Left colon (tissue), 2 donors: ENCODE measurements at regions not wholly inside any gene's neighbourhood (a gene's known extent, or its start where the extent isn't known, plus 50 kb on each side); places are given as distances from the start of the nearest gene placed in this dataset.

Experiments used
- ATAC-seq: fragments of 200-7000 bp; cut with Tn5 transposase; one replicate; pipeline ENCODE4 v1.9.1; 2020; ENCODE audit warnings: mild to moderate bottlenecking, moderate library complexity
- DNase-seq, 2 donors: peaks; one replicate each; pipeline ENCODE4 v3.0.0-alpha.2; 2020
- intact Hi-C, 2 donors: fragments of 100-400 bp; cut with DNase I in 1 of 2; cut with micrococcal nuclease in 1 of 2; formaldehyde crosslinking; loops; one replicate each; pipeline versions ENCODE4 v1.11.2 to v1.14.0; 2022; cut with DNase I, micrococcal nuclease
- donor health status: DM: no; HTN: no; CAD: no.
- donor health status: DM: yes; HTN: yes; CAD: no.

DNA sequence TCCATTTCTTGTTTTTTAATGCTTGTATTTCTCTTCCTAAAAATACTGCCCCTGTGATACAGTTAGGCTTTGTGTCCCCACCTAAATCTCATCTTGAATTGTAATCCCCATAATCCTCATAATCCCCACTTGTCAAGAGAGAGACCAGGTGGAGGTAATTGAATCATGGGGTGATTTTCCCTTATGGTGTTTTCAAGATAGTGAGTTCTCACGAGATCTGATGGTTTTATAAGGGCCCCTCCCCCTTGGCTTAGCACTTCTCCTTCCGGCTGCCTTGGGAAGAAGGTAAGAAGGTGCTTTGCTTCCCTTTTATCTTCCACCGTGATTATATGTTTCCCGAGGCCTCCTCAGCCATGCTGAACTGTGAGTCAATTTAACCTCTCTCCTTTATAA is 227.4 kb downstream of the MAN2A1 start:
- DNase-seq (no peak), ATAC-seq (no peak)
- intact Hi-C loops = no loop called here

DNA sequence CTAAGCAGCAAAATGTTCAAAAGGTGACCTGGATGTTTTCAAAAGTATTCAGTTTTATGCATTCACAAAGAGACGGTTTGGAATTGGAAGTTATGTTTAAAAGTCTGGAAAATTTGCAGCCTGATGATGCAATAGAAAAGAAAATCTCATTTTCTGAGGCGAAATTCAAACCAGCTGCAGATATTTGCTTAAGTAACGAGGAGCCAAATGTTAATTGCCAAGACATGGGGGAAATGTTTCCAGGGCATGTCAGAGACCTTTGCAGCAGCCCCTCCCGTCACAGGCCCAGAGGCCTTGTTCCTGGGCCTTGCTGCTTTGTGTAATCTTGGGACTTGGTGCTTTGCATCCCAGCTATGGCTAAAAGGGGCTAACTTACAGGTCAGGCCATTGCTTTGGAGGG is 228.2 kb downstream of the MAN2A1 start:
- intact Hi-C loops = no loop called here
- no peak for ATAC-seq
- DNase-seq = no peak

DNA sequence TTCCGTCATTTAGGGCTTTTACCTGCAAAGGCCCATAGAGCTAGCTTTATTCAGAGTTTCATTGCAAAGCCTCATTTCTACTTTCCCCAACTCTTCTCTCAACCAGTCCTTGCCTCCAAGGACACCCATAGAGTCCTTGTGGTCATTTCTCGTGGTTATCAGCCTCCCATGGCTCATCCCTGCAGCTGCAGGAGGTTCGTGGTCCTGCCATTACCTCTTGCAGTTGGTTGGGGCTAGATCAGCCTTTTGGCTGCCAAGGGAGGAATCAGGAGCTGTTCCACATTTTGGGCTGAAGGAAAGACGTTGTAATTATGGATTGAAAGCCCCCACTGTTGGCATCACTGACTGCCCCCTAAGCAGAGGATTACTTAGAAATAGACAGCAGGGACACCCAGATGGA is 231.0 kb downstream of the MAN2A1 start:
- intact Hi-C loops = no loop called here
- DNase-seq (no peak), ATAC-seq (no peak)

DNA sequence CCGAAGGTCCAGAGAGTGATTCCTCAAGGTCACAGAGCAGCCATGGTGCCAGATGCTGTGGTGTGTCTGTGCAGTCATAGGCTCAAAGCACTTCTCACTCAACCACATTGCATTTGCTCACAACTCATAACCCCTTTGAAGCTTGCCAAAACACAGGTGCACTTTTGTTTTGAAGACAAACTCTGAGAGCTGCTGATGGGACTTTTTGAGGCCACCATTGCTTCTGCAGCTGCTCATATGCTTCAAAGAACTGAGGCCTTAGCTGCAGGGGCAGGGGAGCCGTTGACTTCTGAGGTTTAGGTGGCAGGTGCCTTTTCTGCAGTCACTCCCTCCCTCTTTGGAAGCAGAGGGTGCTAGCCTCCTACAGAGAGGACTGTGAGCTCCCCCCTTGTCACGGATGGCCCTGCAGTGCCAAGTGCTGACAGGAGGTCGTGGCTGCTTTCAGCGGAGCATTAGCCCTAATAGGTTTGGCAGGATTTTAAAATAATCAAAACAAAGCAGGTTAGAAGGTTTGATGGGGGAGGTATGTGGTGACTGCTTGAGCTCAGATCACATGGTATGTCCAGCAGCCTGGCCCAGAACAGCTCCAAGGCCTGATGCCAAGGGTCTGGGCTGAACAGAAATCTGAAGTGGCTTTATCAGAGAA is 232.1 kb downstream of the MAN2A1 start:
- intact Hi-C loops = no loop called here

DNA sequence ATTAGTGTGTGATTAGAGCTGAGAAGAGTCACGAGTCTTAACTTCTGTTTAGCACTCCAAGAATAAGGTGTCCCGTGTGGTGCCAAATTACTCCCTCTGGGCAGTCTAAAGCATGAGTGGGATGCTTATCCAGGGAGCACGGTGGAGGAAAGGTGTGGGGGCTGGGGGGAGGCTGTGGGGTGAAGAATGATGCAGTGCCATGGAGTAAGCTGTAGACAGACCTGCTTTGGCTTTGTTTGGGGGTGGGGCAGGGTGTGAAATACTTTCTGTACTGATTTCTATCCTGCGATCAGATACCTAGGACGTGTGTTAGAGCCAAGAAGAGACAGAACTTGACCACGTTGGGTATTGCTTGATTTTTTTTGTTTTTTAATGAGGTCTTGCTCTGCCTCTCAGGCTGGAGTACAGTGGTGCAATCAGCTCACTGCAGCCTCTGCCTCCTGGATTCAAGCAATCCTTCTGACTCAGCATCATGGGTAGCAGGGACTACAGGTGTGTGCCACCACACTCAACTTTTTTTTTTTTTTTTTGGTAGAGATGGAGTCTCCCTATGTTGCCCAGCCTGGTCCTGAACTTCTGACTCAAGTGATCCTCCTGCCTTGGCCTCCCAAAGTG is 232.8 kb downstream of the MAN2A1 start:
- intact Hi-C loops = no loop called here
- ATAC-seq (no peak), DNase-seq (no peak)

More for the DNA sequence above, 232.1 kb downstream of the MAN2A1 start:
- ATAC-seq (no peak), DNase-seq (peak in 1 of 2 donors; percentile 6)

DNA sequence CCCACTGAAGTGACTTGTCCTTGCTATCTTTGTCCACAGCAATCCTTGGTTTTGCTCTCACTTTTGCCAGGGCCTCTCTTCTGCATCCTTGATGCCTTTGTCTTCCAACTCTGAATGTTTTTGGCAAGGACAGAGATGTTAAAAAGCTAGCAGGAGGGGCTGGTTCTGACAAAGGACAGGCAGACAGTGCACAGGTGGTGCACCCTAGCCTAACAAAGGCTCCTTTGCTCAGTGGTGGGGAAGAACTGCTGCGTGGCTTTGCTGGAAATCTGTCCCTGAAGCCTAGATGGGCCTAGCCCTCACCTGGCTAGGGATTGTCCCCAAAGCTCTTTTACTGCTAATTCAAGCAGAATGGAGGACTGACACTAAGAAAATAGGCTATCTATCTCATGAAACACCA is 233.5 kb downstream of the MAN2A1 start:
- ATAC-seq (no peak), DNase-seq (no peak)
- intact Hi-C loops = no loop called here

DNA sequence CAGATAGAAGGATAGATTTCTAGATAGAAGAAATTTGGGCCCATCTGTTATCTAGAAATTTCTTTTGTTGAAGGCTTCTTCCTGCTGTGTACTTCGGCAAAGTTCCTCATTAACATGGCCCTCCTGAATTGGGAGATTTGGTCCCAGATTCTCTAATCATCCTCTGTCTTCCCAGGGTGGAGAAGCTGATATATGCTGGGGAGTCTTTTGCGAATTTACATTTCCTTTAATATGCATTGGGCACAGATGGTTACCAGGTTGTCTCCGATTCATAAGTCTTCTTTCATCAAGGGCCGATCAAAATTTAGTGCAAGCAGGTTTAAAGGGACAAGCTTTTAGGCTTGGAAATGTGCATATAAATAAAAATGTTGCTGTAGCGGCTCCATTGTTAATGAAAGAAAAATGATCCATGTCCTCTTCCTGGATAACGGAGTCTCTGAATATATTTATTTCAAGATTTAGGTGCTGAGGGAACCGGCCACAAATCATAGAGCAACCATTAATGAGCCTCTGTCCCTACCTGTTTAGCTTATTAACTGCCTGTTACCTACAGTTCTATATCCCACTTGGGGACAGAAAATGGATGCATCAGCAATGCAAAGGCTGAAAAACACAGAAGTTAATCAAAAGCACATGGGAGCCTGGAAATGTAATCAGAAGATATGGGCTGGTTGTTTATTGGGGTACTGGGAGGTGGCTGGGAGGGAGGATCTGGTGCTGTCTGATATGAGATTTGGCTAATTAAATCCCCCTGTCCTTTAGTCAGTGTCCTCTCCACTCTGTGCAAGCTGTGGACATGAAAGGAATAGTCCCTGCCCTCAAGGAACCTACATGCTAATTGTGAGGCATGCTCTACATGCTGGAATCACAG is 234.7 kb downstream of the MAN2A1 start:
- ATAC-seq = no peak
- intact Hi-C loops = no loop called here
- no peak for DNase-seq

DNA sequence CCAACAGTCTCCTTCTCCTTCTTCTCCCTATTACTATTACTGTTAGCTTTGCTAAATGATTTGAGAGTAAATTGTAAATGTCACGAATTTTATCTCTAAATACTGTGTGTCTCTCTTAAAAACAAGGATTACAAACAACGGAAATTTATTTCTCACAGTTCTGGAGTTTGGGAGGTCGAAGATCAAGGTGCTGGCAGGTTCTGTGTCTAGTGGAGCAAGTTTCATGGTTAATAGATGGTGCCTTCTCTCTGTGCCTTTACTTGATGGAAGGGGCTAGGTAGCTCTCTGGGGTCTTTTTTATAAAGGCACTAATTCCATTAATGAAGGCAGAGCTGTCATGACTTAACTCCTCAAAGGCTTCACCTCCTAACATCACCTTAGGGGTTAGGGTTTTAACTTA is 237.9 kb downstream of the MAN2A1 start:
- DNase-seq = no peak
- no peak for ATAC-seq
- intact Hi-C loops = no loop called here

DNA sequence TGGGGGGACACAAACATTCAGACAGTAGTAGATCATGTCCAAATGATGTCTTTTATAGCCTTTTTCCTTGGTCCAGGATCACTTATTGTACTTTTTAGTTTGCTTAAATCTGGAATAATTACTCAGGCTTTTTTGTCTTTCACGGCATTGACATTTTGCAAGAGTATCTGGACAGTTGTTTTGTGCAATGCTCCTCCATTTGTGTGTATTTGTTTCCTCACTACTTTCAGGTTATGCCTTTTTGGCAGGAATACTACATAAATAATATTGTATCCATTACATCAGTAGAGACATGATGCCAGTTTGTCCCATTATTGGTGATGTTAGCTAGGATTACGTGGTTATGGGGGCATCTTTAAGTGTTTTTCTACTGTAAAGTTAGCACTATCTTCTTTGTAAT is 238.3 kb downstream of the MAN2A1 start:
- DNase-seq (no peak), ATAC-seq (no peak)
- intact Hi-C loops = no loop called here

DNA sequence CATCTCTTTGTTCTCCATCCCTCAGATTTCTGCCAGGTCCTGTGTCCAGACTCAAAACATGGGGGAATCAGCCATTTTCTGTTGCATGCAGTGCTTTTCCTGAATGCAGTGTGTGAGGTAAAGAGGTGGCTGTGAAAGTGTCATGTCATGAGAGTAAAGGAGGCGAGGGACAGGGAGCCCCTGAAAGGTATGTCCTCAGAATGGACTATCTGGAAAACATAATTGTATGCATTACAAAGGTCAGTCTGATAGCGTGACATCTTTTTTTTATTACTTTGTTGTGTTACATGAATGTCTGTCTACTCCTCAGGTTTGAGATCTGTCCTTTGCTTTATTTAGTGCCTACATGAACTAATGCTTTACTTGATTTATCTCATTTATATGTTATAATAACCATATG is 239.1 kb downstream of the MAN2A1 start:
- intact Hi-C loops = no loop called here
- ATAC-seq (no peak), DNase-seq (no peak)

DNA sequence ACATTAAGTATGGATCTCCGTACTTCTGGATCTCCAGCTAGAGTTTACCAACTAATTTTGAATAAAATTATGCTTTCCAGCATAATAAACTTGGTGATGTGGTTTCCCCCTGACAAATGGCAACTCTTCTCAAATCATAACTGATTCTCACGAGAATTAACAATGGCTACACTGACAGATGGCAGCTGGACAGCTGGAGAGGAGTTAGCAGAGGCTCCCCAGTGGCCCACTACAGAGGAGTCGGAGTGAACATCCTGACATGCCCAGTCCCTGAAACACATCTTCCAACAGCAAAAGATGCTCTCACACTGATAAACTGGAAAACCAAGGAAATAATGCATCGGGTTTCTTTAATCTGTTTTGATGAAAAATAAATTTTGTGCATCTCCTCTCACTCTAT is 239.6 kb downstream of the MAN2A1 start:
- DNase-seq (no peak), ATAC-seq (no peak)
- intact Hi-C loops = no loop called here

DNA sequence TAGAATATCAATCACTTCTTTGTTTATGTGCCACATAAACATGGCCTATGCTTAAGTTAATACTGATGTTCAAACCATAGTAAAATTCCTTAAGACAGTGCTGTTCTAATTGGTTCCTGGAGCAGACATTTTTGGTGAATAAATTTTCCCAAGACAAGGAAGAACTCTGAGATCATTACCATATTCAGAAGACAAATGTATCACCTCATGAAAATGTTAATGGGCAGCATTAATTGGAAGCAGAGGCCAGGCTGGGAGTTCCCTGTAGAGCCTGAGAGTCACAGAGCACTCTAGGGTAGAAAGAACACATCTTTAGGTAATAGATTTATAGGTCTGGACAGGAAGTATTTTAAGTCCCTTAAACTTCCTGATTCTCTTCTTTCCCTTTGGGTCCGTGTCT is 240.2 kb downstream of the MAN2A1 start:
- no peak for DNase-seq
- no peak for ATAC-seq
- intact Hi-C loops = no loop called here

DNA sequence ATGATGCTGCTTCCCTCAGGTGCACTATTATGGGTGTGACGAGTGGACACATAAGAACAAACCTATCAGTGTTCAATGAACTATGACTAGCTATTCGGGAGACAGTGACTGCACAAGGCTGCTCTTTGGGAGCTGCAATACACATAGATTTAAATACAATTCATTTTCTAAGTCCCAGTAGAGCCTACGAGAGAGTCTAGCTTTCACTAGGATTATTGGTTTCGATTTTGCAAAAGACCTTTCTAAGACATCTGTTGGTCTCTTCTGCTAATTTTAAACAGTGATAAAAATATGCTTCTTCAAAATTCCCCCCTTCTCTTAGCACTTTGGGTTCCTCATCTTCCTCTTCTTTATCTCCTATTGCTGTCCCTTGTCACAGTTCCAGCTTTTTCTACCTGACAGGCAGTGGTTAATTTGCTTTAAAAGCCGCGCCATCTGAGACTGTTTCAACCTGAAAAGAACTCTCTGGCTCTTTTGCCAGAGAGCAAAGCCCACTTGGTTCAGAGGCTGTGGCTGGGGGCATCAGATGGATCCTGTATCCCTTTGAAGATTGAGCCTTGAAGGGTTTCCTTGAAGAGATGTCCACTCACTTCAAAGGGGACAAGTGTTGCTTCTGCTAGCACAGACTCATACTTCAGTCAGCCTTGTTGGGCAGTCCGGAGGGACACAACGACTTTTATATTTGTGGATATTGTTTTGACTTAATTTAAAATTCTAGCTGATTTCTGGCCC is 241.5 kb downstream of the MAN2A1 start:
- ATAC-seq = no peak

DNA sequence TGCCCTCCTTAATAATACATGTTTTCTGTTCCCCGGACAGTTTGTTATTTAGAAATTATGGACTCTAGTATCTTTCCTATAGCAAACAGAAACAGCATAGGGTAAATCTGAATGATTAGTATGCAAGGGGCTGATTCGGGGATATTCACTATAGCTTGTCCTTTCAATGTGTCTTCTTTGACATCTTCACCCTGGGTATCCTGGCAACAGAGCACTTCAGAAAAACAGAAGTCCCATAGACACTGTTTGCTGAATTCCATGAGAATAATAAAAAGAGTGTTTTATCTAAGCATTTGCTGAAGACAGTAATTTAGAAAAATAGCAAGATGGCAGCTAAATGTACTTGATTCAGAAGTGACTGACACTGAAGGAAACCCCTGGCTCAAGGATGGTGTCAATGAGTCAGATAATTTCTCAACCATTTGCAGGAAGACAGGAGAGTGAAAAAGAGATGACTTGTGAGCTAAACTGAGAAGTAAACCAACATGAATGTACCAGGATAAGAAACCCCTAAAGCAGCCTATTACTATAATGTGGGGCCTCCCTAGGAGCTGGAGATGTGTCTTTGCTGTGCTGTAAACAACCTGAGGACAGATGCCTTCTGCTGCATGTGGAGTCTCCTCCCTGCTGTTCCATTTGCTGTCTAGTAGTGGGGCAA is 246.2 kb downstream of the MAN2A1 start:
- DNase-seq (no peak), ATAC-seq (no peak)
- intact Hi-C loops = no loop called here

More for the DNA sequence above, 241.5 kb downstream of the MAN2A1 start:
- intact Hi-C loops = no loop called here
- DNase-seq = no peak

DNA sequence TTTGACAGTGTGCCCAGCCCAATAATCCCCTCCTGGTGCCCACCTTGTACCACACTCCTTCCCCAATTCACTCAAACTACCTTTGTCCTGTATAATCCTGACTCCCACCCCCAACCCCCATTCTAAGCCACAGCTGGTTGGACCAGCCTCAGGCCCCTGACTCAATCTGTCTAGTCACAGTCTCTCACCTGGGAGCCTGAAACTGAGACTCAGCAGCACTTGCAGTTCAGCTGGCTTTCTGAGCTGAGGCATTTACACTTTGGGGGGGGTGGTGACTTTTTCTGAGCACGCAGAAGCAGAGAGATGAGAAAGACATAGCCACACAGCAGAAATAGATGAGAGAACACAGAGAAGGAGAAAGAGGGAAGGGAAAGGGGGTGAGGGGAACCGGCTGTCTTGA is 247.3 kb downstream of the MAN2A1 start:
- intact Hi-C loops = no loop called here
- DNase-seq (no peak), ATAC-seq (no peak)

DNA sequence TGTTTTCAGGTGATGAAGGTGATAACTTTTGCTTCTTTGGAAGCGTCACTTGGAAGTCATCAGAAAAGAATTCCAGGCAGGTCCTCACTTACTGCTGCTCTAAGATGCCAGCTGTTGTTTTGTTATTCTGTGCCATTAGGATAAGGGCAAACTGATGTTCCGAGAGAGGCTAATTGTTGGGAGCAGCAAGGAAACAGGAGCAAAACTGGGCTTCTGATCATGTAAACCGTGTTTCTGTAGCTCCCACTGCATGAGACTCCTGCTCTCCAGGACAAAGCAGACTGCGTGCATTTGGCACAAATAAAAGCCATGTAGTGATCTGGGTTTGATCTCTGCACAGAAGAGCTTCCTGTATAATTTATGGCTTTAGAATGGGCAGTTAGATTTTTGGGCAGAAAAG is 248.2 kb downstream of the MAN2A1 start:
- DNase-seq = no peak
- intact Hi-C loops = no loop called here
- ATAC-seq = no peak

DNA sequence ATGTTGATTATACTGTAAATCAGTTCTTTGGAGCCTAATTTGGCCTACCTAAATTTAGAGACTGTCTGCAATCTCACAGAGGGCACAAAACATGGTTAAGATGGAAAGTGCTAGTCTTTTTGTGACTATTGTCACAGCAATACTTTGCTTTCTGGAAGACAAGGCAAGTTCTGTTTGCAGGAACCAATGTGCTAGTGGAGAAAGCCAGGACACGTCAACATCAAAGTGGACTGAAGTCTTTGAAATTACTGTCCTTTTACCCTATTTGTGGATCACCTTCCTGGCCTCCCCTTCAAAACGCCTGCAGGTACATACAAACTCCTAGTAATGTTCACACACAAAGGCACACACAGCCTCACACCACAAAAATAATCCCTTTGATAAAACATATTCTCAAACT is 248.7 kb downstream of the MAN2A1 start:
- ATAC-seq (no peak), DNase-seq (no peak)
- intact Hi-C loops = no loop called here

DNA sequence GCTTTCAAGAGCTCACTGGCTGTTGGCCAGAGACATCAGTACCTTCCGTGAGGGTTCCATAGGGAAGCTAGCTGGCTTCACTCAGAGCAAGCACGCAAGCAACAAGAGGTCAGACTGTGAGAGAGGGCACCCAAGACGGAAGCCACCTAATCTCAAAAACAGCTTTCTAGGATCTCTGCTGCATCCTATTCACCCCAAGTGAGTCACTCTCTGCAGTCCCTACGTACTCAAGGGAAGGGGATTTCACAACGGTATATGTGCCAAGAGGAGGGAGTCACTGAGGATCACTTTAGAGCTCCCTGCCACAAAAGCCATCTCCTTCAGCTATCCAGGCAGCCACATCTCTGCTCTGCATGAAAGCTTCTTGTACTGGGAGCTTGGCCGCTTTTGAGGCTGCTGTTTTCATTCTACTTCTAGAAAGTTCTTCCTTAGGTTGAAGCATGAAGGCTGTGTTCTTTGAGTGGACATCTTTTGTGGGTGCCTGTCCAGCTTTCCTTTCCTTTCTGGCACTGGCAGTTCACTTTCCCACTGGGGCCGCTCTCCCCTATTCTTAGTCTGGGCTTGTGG is 249.5 kb downstream of the MAN2A1 start:
- no peak for ATAC-seq
- intact Hi-C loops = no loop called here
- no peak for DNase-seq

DNA sequence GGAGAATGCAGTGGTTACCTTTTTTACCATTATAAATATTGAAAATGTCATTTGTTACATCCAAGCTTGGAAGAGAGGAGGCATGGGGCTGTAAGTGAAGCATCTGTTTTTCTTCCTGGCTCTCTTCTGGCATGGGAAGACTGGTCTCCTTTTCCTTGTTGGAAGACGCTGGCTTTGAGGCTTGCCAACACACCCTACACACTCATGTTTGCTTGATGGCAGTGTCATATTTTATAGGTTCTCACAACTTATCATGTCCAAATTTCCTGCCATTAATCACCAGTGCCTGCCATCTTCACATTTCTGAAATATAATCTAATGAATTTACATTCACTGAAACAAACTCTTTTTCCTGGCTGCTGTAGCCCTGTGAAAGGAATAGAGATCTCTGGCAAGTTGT is 252.9 kb downstream of the MAN2A1 start:
- intact Hi-C loops = no loop called here
- DNase-seq (no peak), ATAC-seq (no peak)
